ENCODE measurements at regions not wholly inside any gene's neighbourhood (a gene's known extent, or its start where the extent isn't known, plus 50 kb on each side); places are given as distances from the start of the nearest gene placed in this dataset.

DNA sequence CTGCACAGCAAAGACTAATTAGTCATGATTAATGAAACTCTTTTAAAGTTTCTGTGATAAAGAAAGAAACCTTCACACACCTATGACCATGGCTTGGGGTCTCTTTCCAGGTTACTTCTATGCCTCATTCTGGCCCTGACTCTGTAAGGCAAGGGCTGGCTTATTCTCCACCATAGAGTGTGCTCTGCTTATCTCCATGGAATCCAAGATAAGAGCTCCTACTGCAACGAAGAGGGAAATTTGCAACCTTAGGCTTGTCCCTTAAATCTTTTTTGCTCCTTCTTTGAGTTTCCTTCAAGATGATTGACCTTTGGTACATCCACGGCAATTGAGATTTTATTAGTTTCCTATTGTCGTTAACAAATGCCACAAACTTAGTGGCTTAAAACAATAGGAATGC lies 239.9 kb downstream of the SPRY2 start:
- TF ChIP-seq EP300 (IDR thresholded peaks at IDR 0.05) (no peak), POLR2A (IDR thresholded peaks at IDR 0.05; ENCODE audit: low read depth) (no peak), POLR2AphosphoS5 (IDR thresholded peaks at IDR 0.05) (no peak)
- TF ChIP-seq, protein P1, sequence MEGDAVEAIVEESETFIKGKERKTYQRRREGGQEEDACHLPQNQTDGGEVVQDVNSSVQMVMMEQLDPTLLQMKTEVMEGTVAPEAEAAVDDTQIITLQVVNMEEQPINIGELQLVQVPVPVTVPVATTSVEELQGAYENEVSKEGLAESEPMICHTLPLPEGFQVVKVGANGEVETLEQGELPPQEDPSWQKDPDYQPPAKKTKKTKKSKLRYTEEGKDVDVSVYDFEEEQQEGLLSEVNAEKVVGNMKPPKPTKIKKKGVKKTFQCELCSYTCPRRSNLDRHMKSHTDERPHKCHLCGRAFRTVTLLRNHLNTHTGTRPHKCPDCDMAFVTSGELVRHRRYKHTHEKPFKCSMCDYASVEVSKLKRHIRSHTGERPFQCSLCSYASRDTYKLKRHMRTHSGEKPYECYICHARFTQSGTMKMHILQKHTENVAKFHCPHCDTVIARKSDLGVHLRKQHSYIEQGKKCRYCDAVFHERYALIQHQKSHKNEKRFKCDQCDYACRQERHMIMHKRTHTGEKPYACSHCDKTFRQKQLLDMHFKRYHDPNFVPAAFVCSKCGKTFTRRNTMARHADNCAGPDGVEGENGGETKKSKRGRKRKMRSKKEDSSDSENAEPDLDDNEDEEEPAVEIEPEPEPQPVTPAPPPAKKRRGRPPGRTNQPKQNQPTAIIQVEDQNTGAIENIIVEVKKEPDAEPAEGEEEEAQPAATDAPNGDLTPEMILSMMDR (IDR thresholded peaks at IDR 0.05), result no peak
- H3K4me3 ChIP-seq, result no peak overlapping the region
- H3K9me3 ChIP-seq, result no peaks in the 10 kb centered on the region
- H3K27ac ChIP-seq (replicated peaks in 1 of 4), result no peak overlapping the region
- 78% methylated on average over 3 of the region's 3 CpGs for WGBS
- intact Hi-C loops (cut with DNase I), result no loop called here
- H3K27me3 ChIP-seq, result no peaks in the 10 kb centered on the region
- H3K36me3 ChIP-seq, result no peaks in the 10 kb centered on the region
- no peaks in the 10 kb centered on the region for H3K4me1 ChIP-seq
- no peak for DNase-seq (ENCODE audit: extremely low spot score)

DNA sequence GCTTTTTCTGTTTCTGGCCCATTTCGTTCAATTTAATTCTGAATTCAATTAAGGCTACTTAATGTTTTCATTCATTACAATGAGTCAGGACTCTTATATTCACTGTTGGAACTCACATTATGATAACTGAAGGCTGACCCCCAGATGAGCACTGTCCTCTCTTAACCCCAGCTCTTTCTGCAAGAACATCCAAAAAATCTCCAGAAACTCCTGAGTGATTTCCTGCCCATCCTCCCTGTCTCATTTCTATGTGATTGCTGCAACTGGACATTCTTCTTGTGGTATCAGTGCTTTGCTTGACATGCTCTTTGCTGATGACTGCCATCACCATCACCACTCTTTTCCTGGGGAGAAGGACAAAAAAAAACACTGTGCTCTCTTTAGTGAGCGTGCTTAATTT lies 240.3 kb downstream of the SPRY2 start:
- Histone ChIP-seq H3K36me3 (no peaks in the 10 kb centered on the region), H3K4me1 (no peaks in the 10 kb centered on the region), H3K4me3 (no peak overlapping the region), H3K27me3 (no peaks in the 10 kb centered on the region), H3K9me3 (no peaks in the 10 kb centered on the region), H3K27ac (replicated peaks in 1 of 4) (no peak overlapping the region)
- 96% methylated on average over 2 of the region's 2 CpGs for WGBS
- no peak for DNase-seq (ENCODE audit: extremely low spot score)
- TF ChIP-seq, protein P1 (IDR thresholded peaks at IDR 0.05), result no peak
- no peak for TF ChIP-seq POLR2A (IDR thresholded peaks at IDR 0.05; ENCODE audit: low read depth)
- no peak for TF ChIP-seq EP300 (IDR thresholded peaks at IDR 0.05)
- no peak for TF ChIP-seq POLR2AphosphoS5 (IDR thresholded peaks at IDR 0.05)
- intact Hi-C loops (cut with DNase I), result no loop called here

DNA sequence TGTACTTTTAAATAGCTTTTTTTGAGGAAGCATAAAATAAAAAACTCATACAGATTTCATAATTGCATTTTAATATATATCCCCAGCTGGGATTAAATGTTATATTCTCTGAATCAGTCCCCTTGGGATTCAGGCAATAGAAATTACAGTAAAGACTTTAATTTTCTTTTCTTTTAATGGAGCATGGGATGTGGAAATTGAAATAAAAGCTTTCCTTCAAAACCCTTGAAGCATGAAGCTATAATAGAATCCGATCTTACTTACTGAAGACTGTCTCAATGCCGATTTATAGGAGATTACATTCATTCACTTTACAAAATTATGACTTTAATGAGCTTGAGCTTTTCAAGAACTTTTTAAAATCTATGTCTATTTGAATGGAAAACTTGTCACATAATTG lies 243.4 kb downstream of the SPRY2 start:
- no peaks in the 10 kb centered on the region for H3K4me1 ChIP-seq
- no peaks in the 10 kb centered on the region for H3K27me3 ChIP-seq
- H3K9me3 ChIP-seq, result no peaks in the 10 kb centered on the region
- WGBS, result 87% methylated on average over 2 of the region's 2 CpGs
- DNase-seq (ENCODE audit: extremely low spot score), result no peak
- no peak for TF ChIP-seq EP300 (IDR thresholded peaks at IDR 0.05)
- no peak for TF ChIP-seq POLR2AphosphoS5 (IDR thresholded peaks at IDR 0.05)
- H3K27ac ChIP-seq (replicated peaks in 1 of 4), result no peak overlapping the region
- no peak overlapping the region for H3K4me3 ChIP-seq
- intact Hi-C loops (cut with DNase I), result no loop called here
- H3K36me3 ChIP-seq, result no peaks in the 10 kb centered on the region

DNA sequence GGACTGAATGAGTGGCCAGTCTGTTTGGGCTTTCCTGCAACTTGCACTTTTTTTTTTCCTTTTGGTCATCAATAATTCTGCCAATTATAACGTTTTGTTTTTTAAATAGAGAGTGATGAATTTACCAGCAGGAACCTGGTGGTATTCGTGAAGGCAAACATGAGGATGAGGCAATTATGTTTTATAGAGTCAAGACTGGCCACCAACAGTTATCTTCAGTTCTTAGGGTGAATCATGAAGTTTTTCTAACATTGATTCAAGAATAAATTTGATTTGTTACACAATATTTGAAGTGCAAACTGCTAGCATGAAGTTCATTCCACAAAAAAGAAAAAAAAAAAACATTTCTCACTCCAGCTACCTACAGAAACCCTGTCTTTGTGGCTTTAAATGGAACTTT lies 244.5 kb downstream of the SPRY2 start:
- H3K4me1 ChIP-seq, result no peaks in the 10 kb centered on the region
- no peaks in the 10 kb centered on the region for H3K9me3 ChIP-seq
- H3K27me3 ChIP-seq, result no peaks in the 10 kb centered on the region
- H3K4me3 ChIP-seq, result no peak overlapping the region
- 66% methylated on average over 2 of the region's 2 CpGs for WGBS
- no peak for DNase-seq (ENCODE audit: extremely low spot score)
- H3K27ac ChIP-seq (replicated peaks in 1 of 4), result no peak overlapping the region
- TF ChIP-seq POLR2AphosphoS5 (IDR thresholded peaks at IDR 0.05), result no peak
- TF ChIP-seq EP300 (IDR thresholded peaks at IDR 0.05), result no peak
- TF ChIP-seq, protein P1 (IDR thresholded peaks at IDR 0.05), result no peak
- no peak for TF ChIP-seq POLR2A (IDR thresholded peaks at IDR 0.05; ENCODE audit: low read depth)
- no peaks in the 10 kb centered on the region for H3K36me3 ChIP-seq
- intact Hi-C loops (cut with DNase I), result no loop called here

DNA sequence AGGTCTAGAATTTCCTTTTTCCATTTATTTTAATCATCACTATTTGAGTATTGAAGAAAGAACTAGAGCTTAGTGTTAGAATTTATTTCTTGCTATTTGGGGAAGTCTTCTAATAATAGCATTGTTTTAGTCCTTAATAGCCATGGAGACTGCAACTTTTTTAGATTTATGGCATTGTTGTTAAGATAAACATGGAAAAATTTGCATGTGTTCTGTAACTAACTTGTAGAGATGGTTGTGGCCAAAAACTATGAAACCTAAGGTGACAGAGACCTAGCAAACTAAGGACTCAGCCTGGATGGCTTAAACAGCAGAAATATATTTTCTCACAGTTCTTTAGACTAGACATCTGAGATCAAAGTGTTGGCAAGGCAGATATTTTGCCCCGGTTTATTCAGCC lies 246.4 kb downstream of the SPRY2 start:
- 44% methylated on average over 1 of the region's 1 CpG for WGBS
- TF ChIP-seq EP300 (IDR thresholded peaks at IDR 0.05), result no peak
- TF ChIP-seq, protein P1 (IDR thresholded peaks at IDR 0.05), result no peak
- TF ChIP-seq POLR2A (IDR thresholded peaks at IDR 0.05; ENCODE audit: low read depth), result no peak
- no peak for TF ChIP-seq POLR2AphosphoS5 (IDR thresholded peaks at IDR 0.05)

More for the DNA sequence above, 246.4 kb downstream of the SPRY2 start:
- Histone ChIP-seq H3K4me3 (no peak overlapping the region), H3K9me3 (no peaks in the 10 kb centered on the region), H3K4me1 (no peaks in the 10 kb centered on the region), H3K27me3 (no peaks in the 10 kb centered on the region), H3K36me3 (no peaks in the 10 kb centered on the region), H3K27ac (replicated peaks in 1 of 4) (no peak overlapping the region)
- intact Hi-C loops (cut with DNase I), result no loop called here
- no peak for DNase-seq (ENCODE audit: extremely low spot score)

Data from esophagus muscularis mucosa (tissue), 4 donors.